GM12873 (cell line): ENCODE measurements at regions not wholly inside any gene's neighbourhood (a gene's known extent, or its start where the extent isn't known, plus 50 kb on each side); places are given as distances from the start of the nearest gene placed in this dataset.

ENCODE experiments used
- TF ChIP-seq, protein P1 (sequence below): IDR thresholded peaks from 2 replicates; pipeline ENCODE4 v1.5.1; 2012; ENCODE audit warnings: low read depth, mild to moderate bottlenecking, moderate library complexity, low read length, control low read depth; ENCODE audit not compliant: insufficient read depth; ENCODE audit errors: missing control alignments

DNA sequence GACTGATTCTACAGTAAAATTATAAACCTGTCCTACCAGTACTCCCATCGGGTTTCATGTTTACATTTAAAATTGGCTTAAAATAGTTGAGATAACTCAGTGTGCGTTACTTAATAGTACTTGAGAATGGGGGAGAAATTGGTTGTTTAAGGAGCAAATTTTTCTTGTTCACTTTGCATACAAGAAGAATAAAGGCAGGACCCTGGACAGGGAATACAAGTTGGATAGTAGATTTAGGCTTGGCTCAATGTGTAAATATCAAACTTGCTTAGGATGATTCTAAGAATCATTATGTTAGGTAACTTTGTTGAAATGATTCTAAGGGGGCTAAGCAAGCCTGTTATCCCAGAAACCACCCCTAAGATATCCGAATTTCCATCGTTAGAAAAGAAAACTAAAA, 448.4 kb upstream of the TLE4 start:
- TF ChIP-seq, protein P1, sequence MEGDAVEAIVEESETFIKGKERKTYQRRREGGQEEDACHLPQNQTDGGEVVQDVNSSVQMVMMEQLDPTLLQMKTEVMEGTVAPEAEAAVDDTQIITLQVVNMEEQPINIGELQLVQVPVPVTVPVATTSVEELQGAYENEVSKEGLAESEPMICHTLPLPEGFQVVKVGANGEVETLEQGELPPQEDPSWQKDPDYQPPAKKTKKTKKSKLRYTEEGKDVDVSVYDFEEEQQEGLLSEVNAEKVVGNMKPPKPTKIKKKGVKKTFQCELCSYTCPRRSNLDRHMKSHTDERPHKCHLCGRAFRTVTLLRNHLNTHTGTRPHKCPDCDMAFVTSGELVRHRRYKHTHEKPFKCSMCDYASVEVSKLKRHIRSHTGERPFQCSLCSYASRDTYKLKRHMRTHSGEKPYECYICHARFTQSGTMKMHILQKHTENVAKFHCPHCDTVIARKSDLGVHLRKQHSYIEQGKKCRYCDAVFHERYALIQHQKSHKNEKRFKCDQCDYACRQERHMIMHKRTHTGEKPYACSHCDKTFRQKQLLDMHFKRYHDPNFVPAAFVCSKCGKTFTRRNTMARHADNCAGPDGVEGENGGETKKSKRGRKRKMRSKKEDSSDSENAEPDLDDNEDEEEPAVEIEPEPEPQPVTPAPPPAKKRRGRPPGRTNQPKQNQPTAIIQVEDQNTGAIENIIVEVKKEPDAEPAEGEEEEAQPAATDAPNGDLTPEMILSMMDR: no peak

DNA sequence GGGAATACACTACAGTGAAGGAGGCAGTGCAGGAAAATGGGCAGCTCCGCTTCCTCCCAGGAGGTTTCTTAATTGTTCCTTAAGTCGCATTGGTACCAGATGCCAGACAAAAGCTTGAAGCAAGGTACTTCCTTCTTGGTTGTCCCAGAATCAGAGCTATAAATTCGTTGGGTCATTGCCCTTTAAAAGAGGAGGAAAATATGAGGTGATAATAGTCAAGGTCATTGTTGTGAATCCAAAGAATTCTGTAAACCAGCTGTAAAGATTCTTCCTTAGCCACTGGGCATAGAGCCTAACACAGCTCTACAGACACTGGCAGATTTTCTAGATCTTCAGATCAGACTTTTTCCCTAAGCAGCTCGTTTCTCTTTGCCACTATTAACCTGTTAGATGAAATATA, 444.1 kb upstream of the TLE4 start:
- TF ChIP-seq, protein P1: no peak

DNA sequence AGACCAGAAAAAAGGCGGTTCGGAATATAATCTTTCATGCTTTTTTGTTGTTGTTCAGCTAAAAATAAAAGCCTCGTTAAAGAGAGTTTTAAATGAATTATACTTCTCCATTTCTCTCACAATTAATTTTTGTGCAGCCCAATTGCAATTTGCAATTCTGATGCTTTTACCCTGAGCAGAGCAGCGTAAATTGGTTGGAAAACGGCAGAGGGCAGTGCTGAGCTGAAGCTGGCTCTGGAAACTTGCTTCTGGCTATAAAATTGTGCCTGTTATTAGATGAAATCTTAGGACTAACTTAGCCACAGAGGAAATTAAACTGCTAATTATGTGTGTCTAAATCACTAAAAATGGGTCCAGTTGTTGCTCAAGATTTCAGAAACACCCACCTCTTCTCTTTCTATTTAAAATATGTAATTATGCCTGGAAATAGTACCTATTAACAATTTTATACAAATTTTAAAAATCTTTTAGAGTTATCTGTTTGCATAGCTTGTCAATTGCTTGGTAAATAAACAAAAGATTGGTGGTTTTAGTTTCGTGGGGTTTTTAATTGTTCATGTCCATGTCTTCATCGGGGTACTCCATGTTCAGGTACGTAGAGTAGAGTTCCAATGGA, 441.8 kb upstream of the TLE4 start:
- TF ChIP-seq, protein P1: peak; percentile 56

DNA sequence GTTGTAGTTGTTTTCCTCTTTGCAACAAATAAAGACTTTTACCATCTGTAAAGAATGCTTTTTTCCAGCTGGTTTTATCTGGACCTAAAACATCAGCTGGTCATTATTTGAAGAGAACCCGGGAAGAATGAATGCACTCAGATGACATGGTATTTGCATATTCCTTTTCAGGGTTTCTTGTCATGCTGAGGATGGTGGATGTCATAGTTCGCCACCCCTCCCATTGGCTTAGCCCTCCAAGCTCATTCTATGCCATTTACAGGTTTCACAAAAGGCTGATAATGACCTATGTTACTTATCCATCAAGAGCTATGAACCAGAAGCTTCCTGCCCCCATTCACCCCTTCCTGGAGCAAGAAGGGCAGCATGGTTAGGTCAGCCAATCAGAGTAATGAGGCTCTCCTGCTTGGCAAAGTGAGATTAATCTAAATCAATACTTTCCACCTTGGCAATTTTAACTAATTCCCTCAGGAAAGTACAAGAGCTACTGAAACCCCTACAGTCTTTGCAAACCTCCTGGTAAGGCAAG, 440.5 kb upstream of the TLE4 start:
- TF ChIP-seq, protein P1: no peak

DNA sequence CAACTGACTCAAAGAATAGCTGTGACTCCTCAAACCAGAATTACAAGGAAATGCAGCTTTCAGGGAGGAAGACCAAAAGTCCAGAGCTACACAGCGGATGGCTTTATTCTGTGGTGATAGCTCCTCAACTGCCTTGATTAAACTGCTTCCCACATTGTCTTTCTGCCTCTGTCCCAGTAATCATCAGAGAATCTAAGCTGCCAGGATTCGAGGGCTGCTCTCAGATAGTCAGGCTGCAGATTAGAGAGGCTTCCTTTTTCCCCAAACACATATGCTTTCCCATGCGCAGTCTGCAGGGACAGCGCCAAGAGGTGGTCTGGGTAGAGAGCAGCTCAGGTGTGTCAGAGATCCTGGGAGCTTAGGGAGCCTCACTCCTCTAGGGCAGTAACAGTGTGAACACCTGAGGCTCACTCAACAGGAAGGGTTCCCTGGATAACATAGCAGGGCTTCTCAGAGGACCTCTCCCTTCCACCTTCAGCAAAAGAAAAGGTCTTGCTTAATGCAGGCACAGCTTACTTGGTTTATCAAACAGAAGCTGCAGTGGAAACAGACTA, 439.9 kb upstream of the TLE4 start:
- TF ChIP-seq, protein P1: no peak

DNA sequence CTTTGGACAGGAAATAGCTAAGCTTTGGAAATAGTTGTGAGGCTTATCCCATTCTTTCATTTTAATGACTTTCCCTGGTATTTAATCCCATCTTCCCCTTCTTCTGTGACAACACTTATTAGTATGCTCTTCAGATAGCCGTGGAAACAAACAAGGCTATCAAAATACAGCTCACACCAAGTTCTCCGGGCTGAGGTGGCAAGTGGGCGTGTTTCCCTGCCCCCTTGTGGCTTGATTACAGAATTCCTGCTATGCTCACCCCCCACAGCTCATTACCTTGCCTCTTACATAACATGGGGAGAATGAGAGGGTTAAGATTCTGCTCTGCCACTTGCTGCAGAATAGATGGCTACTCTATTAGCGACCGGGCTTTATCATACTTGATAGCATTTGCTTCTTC, 437.1 kb upstream of the TLE4 start:
- TF ChIP-seq, protein P1: peak; percentile 34

DNA sequence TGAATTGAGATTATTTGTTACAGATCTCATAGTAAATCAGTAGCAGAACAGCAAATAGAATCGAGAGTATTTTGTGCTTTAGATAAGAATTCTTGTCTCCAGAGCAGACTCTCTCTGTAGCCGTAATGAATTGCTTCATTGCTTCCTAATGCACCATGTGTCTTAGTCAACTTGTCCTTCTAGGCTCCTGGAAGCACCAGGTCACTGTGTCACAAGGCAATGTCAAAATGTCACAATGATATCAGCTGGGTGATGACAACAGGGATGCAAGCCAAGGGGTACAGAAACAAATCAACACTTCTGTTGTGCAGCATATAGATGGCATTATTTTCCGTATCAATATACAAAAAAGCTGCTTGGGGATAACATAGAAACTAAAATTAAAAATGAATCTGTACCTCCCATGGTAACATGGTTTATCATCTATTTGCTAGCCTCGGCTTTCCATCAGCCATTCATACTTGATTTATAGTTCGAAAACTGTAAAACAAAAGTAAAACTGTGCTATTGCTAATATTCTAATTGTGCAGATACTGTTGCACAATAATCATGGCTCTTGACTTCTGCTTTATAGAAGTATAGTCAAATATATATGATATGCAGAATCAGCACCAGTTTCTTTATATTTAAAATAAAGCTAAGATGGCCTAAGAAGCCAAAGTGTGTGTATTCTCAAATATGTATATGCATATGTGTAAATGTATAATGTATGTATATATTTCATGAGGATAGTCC, 435.9 kb upstream of the TLE4 start:
- TF ChIP-seq, protein P1: no peak
